ENCODE measurements at regions not wholly inside any gene's neighbourhood (a gene's known extent, or its start where the extent isn't known, plus 50 kb on each side); places are given as distances from the start of the nearest gene placed in this dataset.

- DNase-seq (ENCODE audit: low read depth in 2 of 2), result no peak
- TF ChIP-seq CTCF (IDR thresholded peaks at IDR 0.05; ENCODE audit: low read depth, low read length), result no peak
- no peak overlapping the region for H3K4me3 ChIP-seq (replicated peaks in 1 of 2; ENCODE audit: low read depth in 2 of 2, low read length in 2 of 2)
Measured at GRCh38 chr20:52751571-52751970, 220.6 kb upstream of the TSHZ2 start.

DNA sequence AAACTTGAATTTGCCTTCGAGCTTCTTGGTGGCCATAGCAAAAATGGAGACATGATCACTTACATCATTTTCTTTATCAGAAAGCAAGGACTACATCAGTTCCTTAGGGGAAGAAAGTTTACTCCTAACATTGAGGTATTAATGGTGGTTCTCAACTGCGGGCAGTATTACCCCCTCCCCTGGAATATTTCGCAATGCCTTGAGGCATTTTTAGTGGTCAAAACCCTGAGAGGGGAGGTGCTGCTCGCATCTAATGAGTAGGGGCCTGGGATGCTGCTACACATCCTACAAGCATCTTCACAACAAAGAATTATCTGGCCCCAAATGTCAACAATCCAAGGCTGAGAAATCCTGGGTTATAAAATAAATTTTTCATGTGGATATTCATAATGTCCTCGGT is 222.2 kb upstream of the TSHZ2 start:
- TF ChIP-seq CTCF (IDR thresholded peaks at IDR 0.05; ENCODE audit: low read depth, low read length), result no peak
- DNase-seq (ENCODE audit: low read depth in 2 of 2), result no peak
- H3K4me3 ChIP-seq (replicated peaks in 1 of 2; ENCODE audit: low read depth in 2 of 2, low read length in 2 of 2), result no peak overlapping the region

GRCh38 chr20:52748990-52749389 is 223.2 kb upstream of the TSHZ2 start:
- H3K4me3 ChIP-seq (replicated peaks in 1 of 2; ENCODE audit: low read depth in 2 of 2, low read length in 2 of 2), result no peak overlapping the region
- DNase-seq (ENCODE audit: low read depth in 2 of 2), result peak in 1 of 2 donors; percentile 12
- no peak for TF ChIP-seq CTCF (IDR thresholded peaks at IDR 0.05; ENCODE audit: low read depth, low read length)

DNA sequence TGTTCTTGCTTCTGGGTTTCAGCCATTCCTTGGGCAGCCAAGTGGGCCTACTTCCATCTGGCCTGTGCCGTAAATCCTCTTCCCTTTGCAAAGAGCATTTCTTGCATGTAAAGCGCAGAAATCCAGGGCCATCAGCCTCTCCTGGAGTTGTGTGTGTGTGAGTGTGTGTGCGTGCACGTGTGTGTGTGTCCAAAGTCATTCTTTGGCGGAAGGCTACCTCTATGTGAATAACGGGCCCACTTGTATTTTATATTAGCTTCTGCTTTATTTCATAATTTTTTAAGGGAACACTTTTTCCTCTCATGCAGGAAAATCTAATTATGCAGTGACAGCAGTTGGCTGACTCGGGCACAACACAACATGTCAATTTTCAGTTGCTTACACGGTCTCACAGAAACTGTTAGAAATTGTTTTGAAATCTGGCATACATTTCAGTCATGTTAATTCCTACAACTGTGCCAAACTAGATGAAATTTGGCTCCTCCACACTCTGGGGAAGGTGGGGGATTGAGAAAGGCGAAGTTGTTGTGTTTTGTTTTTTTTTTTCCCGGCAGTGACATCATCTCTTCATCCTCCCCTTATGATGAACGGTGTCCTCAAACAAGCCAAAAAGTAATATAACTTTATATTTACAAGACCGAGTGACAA is 223.7 kb upstream of the TSHZ2 start:
- DNase-seq (ENCODE audit: low read depth in 2 of 2), result peak in 1 of 2 donors; percentile 63
- no peak overlapping the region for H3K4me3 ChIP-seq (replicated peaks in 1 of 2; ENCODE audit: low read depth in 2 of 2, low read length in 2 of 2)
- TF ChIP-seq CTCF (IDR thresholded peaks at IDR 0.05; ENCODE audit: low read depth, low read length), result no peak

DNA sequence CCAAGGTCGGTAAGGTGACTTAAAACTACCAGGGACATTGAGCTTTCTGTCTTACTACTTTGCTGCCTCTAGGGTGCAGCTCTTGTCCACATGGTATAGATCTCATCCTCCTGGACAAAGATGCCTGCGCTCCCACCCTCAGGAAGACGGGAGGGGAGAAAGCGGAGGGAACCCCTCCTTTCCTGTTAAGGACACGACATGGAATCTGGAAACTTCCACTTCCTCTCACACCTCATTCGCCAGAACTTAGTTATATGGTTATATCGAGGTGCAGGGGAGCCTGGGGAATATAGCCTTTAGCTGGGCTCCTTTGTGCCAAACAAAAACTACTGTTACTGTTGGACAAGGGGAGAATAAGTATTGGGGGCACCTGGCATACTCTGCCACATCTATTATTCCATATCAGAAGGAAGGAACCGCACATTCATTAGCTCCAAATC is 224.3 kb upstream of the TSHZ2 start:
- no peak for TF ChIP-seq CTCF (IDR thresholded peaks at IDR 0.05; ENCODE audit: low read depth, low read length)
- DNase-seq (ENCODE audit: low read depth in 2 of 2), result peak in 1 of 2 donors; percentile 37
- H3K4me3 ChIP-seq (replicated peaks in 1 of 2; ENCODE audit: low read depth in 2 of 2, low read length in 2 of 2), result no peak overlapping the region

DNA sequence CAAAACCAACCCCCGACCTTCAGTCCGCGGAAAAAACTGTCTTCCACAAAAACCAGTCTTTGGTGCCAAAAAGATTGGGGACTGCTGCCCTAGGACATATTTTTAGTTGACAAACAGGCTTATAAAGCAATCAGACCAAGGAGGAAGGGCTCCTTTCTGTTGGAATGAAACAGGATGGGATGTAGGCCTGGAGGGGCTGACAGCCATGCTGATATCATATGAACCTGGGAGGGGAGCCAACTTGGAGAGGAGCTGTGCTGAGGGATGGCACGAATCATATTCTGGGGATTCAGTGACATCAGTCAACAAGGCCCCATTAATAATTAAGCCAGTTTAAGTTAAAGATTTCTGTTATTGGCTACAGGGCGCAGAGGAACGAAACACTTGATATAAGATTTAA is 225.4 kb upstream of the TSHZ2 start:
- no peak overlapping the region for H3K4me3 ChIP-seq (replicated peaks in 1 of 2; ENCODE audit: low read depth in 2 of 2, low read length in 2 of 2)
- TF ChIP-seq CTCF (IDR thresholded peaks at IDR 0.05; ENCODE audit: low read depth, low read length), result no peak
- peak in 1 of 2 donors; percentile 17 for DNase-seq (ENCODE audit: low read depth in 2 of 2)

GRCh38 chr20:52746190-52746589 is 226.0 kb upstream of the TSHZ2 start:
- peak in 1 of 2 donors; percentile 16 for DNase-seq (ENCODE audit: low read depth in 2 of 2)
- no peak overlapping the region for H3K4me3 ChIP-seq (replicated peaks in 1 of 2; ENCODE audit: low read depth in 2 of 2, low read length in 2 of 2)
- no peak for TF ChIP-seq CTCF (IDR thresholded peaks at IDR 0.05; ENCODE audit: low read depth, low read length)
